Stimulated activated CD8-positive, alpha-beta memory T cell treated with anti-CD3 and anti-CD28 coated beads, Interleukin-4, amount 100 ng/mL, for 1 hour (primary cell): ENCODE measurements at regions not wholly inside any gene's neighbourhood (a gene's known extent, or its start where the extent isn't known, plus 50 kb on each side); places are given as distances from the start of the nearest gene placed in this dataset.

Source experiments
- DNase-seq, 2 donors: peaks; one replicate each; pipeline ENCODE4 v3.0.0-alpha.2; 2020; ENCODE audit warnings: low read depth in 2 of 2, low spot score in 1 of 2

DNA sequence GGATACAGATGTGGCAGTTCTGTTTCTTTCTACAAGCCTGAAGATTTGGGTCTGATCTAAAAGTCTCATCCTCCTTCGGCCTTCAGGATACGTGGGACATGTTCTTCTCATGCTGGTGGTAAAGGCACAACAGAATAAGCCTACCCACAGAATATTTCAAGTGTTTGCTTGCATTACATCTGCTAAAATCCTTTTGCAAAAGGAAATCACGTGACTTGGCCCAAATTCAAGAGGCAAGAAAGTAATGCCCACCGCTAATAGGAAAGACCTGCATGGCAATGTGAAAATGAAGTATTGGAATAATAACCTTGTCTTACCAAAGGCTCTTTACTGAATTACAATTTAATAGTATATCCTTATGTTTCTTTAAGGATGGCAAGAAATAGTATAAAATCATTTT, 439.9 kb upstream of the TGFBR2 start:
- DNase-seq, result no peak

DNA sequence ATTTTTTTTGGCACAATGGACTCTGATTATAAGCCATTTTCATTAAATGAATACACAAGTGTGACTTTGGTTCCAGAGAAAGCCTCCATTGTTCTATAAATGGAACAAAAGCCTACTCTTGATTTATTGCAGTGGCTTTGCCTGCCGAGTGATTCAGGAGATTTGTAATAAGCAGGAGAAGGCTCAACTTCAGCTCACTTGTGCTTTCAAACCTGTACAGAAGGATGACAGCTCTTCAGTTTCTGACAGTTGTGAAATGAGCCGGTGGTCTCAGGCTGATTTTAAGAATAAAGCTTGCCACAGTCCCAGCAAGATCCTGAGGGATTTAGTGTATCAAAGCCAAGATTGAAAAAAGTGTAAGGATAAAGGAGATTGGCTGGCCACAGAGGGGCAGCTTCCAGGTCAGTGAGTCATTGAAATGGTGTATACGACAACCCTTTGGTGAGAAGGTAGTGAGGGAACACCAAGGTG, 438.8 kb upstream of the TGFBR2 start:
- no peak for DNase-seq

DNA sequence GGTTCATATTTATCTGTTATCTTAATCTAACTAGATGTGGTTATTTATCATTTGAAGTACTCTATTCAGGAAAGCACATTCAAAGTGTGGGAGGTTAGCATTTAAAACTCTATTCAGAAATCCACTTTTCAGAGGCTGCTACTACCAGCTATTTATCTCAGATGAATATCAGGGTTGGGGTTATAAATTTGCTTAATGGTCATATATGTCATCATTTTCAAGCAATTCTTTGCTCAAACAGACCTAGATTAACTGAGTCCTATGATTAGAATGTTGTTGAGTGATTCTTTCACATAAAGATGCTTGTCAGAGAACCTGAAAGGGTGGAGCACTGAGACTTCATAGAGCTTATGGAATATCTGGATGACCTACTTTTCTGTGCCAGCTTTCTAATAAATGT, 436.9 kb upstream of the TGFBR2 start:
- DNase-seq, result no peak

DNA sequence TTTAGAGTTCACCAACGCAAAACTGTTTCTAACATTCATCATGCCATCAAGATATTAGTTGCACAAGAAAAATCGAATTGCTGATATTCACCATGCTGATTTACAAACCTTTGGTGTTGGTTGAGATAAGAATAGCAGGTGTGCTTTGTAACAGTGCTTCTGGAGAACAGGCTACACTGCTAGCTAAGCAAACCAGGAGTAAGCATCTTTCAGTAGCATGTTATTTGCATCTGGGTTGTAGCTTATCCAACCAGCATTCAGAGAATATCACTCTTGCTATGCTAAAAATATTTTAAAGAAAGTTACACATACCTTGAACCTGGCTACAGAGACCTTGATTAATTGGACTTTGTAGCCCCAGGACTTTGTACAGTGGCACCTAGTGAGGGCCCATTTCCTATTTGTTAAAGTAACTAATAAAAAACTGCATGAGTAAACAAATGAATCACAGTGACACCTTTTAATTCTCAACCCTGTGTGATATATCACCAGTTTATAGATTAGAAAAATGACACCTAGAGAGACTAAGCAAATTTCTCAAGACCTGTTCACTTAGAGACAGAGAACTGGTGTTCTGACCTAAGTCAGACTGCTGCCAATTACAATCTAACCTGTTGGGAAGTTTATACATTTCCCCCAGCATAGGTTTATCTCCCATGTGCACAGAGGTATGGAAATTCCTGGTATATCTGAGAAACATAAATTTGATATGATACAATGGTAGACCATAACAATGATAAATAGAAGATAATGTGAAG, 435.5 kb upstream of the TGFBR2 start:
- no peak for DNase-seq

DNA sequence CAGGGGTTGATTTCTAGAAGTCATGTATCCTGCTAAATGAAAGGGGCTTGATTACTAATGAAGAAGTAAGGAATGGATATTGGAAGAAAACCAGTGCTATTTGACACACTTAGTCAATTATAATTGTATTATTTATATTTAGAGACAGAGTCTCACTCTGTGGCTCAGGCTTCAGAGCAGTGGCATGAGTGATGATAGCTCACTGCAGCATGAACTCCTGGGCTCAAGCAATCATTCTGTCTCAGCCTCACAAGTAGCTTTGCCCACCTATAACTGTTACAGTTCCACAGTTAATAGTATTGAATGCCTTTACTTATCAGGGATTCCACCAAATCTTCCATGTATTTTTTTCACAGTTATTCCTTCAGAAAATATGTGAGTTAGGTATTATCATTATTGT, 432.0 kb upstream of the TGFBR2 start:
- DNase-seq, result no peak

DNA sequence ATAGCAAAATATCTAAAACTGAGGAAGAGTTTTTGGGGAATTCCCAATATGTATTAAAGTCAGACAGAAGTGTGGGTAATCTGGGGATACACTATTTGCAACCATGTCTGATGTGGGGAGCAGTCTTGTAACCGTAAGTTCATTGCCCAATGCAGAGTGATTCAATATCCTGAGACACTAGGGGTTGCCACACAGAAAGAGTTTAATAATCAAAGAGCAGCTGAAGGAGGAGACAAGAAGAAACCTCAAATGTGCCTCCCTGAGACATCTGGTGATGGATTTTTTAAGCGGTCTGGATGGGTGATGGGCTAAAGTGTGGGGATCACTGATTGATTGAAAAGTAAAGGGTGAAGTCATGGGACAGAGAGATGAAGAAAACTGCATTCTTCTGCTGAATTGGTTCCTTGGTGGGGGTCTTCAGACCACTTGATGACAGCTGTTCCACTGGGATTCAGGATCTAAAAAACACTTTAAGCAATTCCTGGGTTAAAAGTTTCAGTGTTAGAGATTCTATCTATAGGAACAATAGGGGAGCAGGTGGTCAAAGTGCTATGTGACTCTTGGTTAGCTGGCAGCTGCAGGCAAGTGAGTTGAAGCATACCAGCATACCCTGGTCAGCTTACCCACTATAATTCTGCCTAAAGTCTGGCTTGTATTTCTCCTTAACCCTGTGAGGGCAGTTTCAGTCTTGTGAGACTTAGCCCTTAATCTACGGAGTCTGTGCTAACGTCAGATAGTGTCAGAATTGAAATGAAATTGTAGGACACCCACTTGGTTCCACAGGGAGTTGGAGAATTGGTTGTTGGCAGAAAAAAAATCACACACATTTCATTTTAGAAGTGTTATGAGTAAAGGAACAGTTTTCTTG, 425.9 kb upstream of the TGFBR2 start:
- DNase-seq, result no peak

DNA sequence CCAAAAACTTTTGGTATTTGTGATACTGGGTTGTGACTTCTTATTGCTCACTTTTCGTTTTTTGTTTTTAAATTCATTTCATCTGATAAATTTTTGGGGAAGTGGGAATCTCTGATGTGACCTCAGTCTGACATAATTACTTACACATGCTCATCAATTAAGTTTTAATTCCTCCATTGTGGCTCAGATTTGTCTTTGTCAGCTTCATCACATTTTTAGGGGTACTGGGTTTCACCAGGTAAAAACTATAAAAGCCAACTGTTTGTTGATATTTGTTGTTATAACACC, 425.3 kb upstream of the TGFBR2 start:
- DNase-seq, result no peak

DNA sequence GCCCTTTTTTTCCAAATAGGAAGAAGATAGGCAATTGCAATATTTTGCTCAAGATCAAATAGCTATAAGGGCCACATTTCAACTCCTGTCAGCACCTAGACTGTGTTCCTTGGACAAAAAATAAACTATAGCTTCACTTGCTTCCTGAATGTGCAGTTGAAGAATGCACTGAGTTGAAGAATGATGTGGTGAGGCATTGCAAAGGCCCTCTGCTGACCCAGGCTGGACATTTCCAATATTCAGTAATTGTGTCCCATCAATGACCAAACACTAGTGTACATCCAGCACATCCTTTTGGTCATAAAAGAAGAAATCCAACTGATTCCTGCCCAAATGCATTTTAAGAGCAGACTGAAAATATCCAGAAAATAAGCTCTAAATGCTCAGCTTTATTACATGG, 424.8 kb upstream of the TGFBR2 start:
- DNase-seq, result no peak

DNA sequence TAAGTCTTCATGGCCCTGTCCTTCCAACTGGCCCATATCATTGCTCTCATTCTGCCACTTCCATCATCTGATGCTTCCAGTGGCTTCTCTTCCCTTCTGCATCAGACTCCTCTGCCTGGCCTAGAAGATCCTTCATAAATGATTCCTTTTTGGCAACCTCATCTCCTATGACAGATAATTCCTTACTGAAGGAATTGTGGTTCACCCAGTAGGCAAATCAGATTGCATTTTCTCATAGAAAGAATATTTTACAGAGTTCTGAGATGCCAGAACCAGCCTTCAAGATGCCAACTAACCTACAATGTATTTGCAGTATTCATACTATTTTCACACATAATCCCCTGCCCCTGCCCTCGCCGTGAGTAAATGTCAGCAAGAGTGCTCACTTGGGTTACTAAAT, 423.0 kb upstream of the TGFBR2 start:
- DNase-seq, result no peak

DNA sequence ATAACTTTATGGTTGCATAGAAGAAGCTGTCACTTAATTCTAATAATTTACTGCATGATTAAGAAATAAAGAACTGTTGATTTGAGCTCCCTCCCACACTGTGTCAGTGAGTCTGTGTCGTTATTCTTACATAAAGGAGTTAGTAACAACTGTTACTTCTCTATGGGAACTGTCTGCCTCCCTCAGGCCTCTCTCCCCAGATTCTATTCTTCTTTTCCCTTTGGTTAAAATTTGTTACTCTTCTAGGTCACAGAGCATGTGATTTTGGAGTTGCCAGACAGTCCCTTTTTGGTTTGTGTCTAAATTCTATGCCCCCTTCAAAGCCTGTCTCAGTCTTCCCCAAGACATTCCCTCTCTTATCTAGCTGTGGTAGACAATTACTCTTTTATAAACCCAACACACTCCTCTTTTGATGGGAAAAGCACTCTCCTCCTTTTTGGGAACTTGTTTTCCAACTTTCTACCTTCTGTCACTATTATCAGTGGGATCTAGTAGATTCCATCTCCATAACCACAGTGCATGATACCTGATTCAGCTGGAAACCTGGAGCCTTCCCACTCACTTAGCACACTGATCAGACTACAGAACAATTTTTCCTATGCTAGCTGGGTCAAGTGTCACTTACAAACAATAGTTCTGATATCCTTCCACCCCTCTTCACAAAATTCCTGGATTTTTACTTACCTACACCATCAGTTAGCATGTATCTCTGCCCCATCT, 422.1 kb upstream of the TGFBR2 start:
- DNase-seq, result no peak

DNA sequence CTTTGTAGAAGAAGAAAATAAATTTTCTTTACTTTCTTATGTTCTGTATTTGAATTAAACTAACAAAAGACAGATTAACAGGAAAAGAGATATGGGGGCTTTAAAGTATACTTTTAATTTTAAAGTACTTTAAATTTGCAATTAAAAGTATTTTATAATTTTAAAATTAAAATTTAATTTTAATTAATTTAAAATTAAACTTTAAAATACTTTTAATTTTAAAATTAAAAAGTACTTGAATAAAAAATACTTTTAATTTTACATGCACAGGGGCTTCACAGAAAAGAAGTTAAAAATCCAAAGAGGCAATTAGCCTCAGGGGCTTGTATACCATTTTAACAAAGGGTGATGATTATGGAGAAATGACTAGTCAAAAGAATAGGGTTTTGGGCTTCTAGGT, 420.5 kb upstream of the TGFBR2 start:
- no peak for DNase-seq

DNA sequence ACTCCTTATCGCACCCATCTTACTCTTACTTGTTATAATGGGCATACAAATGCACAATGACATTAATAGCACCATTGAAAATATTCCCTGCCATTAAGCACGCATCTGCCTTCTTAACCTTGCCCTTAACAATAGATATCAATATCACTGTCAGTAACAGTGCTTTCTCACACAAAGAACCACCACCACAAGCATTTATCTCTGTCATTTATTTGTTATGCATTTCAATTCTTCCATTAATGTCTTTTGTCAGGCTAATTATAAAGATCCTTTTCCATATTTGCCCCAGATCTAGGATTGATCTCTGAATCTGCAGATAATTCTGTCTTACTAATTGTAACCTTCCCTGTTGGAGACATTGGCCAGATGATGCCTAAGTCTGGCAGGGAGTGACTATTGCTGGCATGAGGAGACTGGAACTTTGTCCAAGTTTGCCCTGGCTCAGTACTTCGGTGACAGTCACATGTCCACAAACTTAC, 419.6 kb upstream of the TGFBR2 start:
- no peak for DNase-seq

DNA sequence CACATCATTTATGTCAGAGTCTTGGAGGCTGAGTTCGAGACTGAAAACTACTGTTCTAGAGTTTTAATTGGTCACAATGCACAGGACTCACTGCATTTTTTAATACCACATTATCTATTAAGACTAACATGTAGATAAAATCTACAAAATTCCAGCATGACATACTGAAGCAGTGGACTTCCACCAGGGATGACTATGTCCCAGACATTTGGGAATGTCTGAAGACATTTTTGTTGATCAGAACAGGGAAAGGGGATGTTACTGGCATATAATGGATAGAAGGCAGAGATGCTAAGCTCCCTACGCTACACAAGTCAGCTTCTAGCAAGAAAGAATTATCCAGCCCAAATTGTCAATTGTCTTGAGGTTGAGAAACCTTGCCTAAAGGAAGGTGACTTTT, 419.0 kb upstream of the TGFBR2 start:
- no peak for DNase-seq

DNA sequence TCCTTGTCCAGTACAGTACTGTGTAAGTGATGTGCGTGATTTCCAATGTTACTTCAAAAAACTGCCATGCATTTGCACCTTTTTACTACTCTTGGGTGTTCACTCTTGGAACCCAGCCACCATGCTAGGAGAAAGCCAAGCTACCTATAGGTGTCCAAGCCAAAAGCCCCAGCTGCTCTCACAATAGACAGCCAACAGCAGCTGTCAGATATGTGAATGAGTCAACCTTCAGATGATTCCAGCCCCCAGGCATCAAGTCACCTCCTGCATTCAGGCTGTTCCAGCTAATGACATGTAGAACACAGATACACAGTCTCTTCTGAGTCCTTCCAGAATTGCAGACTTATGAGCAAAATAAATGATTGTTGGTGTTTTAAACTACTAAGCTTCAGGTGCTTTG, 417.7 kb upstream of the TGFBR2 start:
- no peak for DNase-seq

DNA sequence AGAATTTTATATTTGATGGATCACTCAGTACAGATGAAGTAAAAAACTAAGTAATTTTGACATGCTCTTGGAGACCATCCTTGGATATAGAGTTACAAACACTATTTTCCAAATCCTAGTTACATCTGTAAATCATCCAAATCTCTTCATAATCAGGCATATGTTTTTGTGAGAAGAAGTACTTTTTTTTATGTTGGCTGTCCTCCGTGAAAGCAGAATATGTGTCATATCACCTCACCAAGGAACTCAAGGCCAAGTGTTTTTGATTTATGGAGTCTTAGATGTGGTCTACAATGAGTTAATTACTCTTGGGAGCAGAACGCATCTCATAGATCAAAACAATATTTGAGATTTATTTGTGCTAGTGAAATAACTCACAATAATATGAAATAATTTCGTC, 416.5 kb upstream of the TGFBR2 start:
- no peak for DNase-seq

DNA sequence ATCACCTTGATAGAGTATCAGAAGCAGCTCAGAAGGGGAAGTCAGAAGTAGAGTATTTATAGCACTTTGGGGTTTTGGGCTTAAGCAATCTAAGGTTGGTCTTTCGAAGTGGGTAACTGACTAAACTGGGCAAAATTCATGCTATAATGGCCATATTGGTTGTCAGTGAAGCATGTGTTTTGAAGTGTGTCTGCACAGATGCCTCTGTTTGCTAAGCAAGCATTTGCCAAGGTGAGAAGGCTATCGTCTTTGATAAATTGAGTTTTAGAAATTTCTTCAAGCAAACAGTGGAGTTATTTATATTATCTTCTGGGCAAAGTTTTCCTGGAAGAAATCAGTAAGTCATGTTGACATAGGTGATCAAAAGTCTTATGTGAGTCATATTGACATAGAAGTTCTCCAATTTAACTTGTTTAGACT, 412.8 kb upstream of the TGFBR2 start:
- no peak for DNase-seq

DNA sequence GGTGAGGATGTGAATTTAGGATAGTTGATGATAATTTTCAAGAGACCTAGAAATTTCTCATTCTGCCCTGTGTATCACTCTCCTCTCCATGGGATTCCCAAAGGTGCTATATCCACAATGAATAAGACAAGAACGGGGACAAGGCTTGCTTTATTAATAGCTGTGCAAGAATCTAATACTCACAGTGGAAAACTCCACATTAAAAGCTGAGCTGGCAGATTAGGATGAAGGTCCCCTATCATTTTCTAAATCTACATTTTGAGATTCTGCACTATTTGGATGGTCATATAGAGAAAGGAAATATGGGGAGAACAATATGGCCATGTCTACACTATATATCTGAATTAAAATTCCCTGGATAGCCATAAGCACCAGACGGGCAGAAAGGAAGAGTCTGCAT, 411.0 kb upstream of the TGFBR2 start:
- DNase-seq, result no peak

DNA sequence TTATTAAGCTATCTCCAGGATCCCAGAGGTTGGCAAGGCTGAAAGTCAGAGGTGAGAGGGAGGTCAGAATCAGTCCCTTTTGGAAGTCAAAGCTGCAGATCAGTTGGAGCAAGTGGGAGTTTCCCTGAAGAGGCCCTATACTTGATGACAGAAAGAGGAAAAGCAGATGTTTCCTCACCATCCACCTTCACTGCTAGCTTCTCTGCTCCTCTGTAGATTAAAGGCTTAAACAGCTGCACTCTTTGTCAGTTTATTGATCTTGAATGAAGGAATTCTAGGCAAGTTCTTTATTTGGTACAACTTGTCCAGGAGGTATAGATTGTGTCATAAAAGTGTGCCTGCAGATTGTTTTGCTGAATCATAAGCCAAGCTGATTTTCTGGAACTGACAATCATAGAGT, 408.2 kb upstream of the TGFBR2 start:
- DNase-seq, result no peak

DNA sequence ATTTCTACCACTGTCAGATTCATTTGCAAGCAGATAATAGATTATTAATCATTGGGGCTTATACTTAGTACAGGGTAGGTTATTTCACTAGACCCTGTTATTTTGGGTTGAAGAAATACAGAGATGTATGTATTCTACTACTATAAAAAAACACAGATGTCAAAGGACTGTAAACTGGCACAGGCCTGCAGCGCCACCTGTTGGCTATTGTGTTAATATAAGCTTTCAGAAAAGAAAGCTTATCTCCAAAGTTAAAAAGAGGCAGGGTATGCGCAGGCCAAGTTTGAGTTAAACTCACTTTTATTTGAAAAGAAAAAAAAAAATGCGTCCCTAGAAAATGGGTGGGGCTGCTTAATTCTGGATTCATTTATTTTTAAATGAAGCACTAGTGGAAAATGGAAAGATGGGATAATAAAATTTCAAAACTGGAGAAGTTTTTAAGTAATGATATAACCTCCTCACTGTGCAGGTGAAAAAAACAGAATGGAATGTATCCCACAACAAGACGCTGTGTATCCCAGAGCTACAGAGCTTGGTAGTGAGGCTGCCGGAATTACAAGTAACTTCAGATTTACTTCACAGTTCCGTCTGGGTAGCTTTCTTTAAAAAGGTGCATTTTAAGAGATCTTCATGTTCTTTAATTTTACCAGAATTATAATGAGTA, 407.2 kb upstream of the TGFBR2 start:
- DNase-seq, result peak; percentile 38 to 44

DNA sequence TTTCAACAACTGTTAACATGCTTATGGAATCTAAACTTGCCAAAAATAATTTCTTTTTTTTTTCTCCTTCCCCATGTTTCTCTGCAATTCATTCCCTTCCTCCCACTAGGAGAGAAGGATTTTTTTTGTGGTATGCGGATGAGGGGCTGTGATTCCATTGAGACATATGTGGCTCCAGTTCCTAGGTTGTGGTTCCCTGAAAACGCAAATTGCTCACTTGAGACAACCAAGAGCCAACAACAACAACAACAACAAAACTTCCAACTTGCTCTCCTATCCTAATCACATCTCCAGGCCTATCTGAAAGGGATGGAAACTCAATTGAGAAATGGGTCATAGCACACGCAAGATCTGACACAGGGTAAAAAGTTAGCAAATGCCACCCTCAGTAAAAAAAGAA, 406.5 kb upstream of the TGFBR2 start:
- DNase-seq, result no peak

DNA sequence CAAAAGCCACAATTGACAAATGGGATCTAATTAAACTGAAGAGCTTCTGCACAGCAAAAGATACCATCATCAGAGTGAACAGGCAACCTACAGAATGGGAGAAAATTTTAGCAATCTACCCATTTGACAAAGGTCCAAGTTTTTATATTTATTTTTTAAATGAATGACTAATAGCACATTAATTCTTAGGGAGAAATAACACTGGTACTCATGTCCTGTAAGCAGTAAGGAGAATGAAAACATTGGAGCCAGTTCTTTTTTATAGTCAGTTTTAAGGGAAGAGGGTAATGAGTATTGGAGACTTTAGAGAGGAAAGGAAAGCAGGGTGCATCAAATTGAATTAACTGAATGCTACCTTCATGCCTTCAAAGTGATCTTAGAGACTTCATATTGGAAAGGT, 404.7 kb upstream of the TGFBR2 start:
- no peak for DNase-seq
